HCT116 (cell line): ENCODE measurements at regions not wholly inside any gene's neighbourhood (a gene's known extent, or its start where the extent isn't known, plus 50 kb on each side); places are given as distances from the start of the nearest gene placed in this dataset.

Experiments used
- CTCF ChIP-seq, 3 experiments: fragments of 200-600 bp in 1 of 3; sonication (generic) in 1 of 3; IDR thresholded peaks in 2 of 3; conservative IDR thresholded peaks in 1 of 3; 2 replicates each; pipeline ENCODE4 v1.5.1; 2012 to 2017; ENCODE audit warnings: low read depth in 2 of 3, low read length in 2 of 3, antibody characterized with exemption in 1 of 3, borderline replicate concordance in 1 of 3, control low read depth in 1 of 3, mild to moderate bottlenecking in 1 of 3, mixed read lengths in 1 of 3, mixed run types in 1 of 3, moderate library complexity in 1 of 3; ENCODE audit not compliant: insufficient read depth in 1 of 3
- MAX ChIP-seq: IDR thresholded peaks from 2 replicates; pipeline ENCODE4 v1.6.1; 2012
- POLR2A ChIP-seq: IDR thresholded peaks from 2 replicates; pipeline ENCODE4 v1.7.0; 2011; ENCODE audit warnings: borderline replicate concordance; ENCODE audit not compliant: insufficient read depth, insufficient read length; ENCODE audit errors: extremely low read depth
- POLR2AphosphoS5 ChIP-seq: IDR thresholded peaks from 2 replicates; pipeline ENCODE4 v1.6.1; 2011; ENCODE audit warnings: mild to moderate bottlenecking, low read depth, low read length, moderate library complexity
- SIN3A ChIP-seq: IDR thresholded peaks from 2 replicates; pipeline ENCODE4 v1.6.1; 2012; ENCODE audit warnings: low read depth
- SP1 ChIP-seq: IDR thresholded peaks from 2 replicates; pipeline ENCODE4 v1.6.1; 2012; ENCODE audit warnings: low read depth
- ZBTB33 ChIP-seq: IDR thresholded peaks from 2 replicates; pipeline ENCODE4 v1.6.1; 2011; ENCODE audit warnings: mild to moderate bottlenecking, low read length, moderate library complexity; ENCODE audit not compliant: insufficient replicate concordance; ENCODE audit errors: extremely low read depth

GRCh38 chr5:162806195-162806594, 631.2 kb upstream of the CCNG1 start:
- TF ChIP-seq CTCF (IDR thresholded peaks at IDR 0.05 in 2 of 3, conservative IDR thresholded peaks at IDR 0.05 in 1 of 3; ENCODE audit: borderline replicate concordance in 1 of 3, insufficient read depth in 1 of 3, low read depth in 2 of 3, low read length in 2 of 3) (no peak), SP1 (no peak), ZBTB33 (no peak), MAX (no peak), SIN3A (no peak), POLR2A (no peak), POLR2AphosphoS5 (no peak)
